Suprapubic skin (tissue), 4 donors: ENCODE measurements at regions not wholly inside any gene's neighbourhood (a gene's known extent, or its start where the extent isn't known, plus 50 kb on each side); places are given as distances from the start of the nearest gene placed in this dataset.

ENCODE experiments used
- EP300 ChIP-seq: sonication (generic); formaldehyde crosslinking; IDR thresholded peaks from one replicate; pipeline ENCODE4 v1.6.1; 2017; ENCODE audit warnings: antibody characterized with exemption
- POLR2A ChIP-seq, 2 donors: fragments of 450-650 bp; IDR thresholded peaks; one replicate each; pipeline ENCODE4 v1.6.1; 2017; ENCODE audit warnings: antibody characterized with exemption in 2 of 2, mild to moderate bottlenecking in 2 of 2, moderate library complexity in 2 of 2
- POLR2AphosphoS5 ChIP-seq, 3 donors: sonication (generic); formaldehyde crosslinking; IDR thresholded peaks; one replicate each; pipeline ENCODE4 v1.6.1; 2017; ENCODE audit warnings: antibody characterized with exemption in 3 of 3
- TF ChIP-seq, protein P1 (sequence below), 2 donors: fragments of 200-600 bp in 1 of 2; fragments of 450-650 bp in 1 of 2; sonication (generic) in 1 of 2; IDR thresholded peaks; one replicate each; pipeline ENCODE4 v1.5.1; 2016 to 2019; ENCODE audit warnings: antibody characterized with exemption in 2 of 2, mild to moderate bottlenecking in 1 of 2, moderate library complexity in 1 of 2

DNA sequence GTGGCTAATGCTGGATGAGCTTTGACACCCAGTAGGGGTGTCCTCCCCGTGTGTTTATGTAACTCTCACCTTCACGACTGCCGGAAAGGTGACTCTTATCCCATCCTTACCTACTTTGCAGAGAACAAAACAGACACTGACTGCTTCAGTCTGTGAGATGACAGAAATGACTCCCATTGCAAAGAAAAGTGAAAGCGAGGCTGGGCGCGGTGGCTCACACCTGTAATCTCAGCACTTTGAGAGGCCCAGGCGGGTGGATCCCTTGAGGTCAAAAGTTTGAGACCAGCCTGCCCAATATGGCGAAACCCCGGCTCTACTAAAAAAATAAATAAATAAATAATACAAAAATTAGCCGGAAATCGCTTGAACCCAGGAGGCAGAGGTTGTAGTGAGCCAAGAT, 106.4 kb upstream of the ANO1 start:
- TF ChIP-seq, protein P1, sequence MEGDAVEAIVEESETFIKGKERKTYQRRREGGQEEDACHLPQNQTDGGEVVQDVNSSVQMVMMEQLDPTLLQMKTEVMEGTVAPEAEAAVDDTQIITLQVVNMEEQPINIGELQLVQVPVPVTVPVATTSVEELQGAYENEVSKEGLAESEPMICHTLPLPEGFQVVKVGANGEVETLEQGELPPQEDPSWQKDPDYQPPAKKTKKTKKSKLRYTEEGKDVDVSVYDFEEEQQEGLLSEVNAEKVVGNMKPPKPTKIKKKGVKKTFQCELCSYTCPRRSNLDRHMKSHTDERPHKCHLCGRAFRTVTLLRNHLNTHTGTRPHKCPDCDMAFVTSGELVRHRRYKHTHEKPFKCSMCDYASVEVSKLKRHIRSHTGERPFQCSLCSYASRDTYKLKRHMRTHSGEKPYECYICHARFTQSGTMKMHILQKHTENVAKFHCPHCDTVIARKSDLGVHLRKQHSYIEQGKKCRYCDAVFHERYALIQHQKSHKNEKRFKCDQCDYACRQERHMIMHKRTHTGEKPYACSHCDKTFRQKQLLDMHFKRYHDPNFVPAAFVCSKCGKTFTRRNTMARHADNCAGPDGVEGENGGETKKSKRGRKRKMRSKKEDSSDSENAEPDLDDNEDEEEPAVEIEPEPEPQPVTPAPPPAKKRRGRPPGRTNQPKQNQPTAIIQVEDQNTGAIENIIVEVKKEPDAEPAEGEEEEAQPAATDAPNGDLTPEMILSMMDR (IDR thresholded peaks at IDR 0.05): no peak
- TF ChIP-seq POLR2A (IDR thresholded peaks at IDR 0.05) (no peak), EP300 (no peak), POLR2AphosphoS5 (IDR thresholded peaks at IDR 0.05) (no peak)
